ENCODE measurements at regions not wholly inside any gene's neighbourhood (a gene's known extent, or its start where the extent isn't known, plus 50 kb on each side); places are given as distances from the start of the nearest gene placed in this dataset.

GRCh38 chr13:38590796-38591507 lies 95.9 kb upstream of the FREM2 start:
- TF ChIP-seq, protein P1, sequence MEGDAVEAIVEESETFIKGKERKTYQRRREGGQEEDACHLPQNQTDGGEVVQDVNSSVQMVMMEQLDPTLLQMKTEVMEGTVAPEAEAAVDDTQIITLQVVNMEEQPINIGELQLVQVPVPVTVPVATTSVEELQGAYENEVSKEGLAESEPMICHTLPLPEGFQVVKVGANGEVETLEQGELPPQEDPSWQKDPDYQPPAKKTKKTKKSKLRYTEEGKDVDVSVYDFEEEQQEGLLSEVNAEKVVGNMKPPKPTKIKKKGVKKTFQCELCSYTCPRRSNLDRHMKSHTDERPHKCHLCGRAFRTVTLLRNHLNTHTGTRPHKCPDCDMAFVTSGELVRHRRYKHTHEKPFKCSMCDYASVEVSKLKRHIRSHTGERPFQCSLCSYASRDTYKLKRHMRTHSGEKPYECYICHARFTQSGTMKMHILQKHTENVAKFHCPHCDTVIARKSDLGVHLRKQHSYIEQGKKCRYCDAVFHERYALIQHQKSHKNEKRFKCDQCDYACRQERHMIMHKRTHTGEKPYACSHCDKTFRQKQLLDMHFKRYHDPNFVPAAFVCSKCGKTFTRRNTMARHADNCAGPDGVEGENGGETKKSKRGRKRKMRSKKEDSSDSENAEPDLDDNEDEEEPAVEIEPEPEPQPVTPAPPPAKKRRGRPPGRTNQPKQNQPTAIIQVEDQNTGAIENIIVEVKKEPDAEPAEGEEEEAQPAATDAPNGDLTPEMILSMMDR (IDR thresholded peaks at IDR 0.05 in 8 of 11, conservative IDR thresholded peaks at IDR 0.05 in 3 of 11), result no peak
- TF ChIP-seq POLR2AphosphoS5 (IDR thresholded peaks at IDR 0.05), result no peak
